ENCODE measurements at regions not wholly inside any gene's neighbourhood (a gene's known extent, or its start where the extent isn't known, plus 50 kb on each side); places are given as distances from the start of the nearest gene placed in this dataset.
"Not testable (repeated sequence)": the region's sequence is repeated elsewhere in the genome, so short reads cannot be mapped to it uniquely, and the experiment has no call there.

DNA sequence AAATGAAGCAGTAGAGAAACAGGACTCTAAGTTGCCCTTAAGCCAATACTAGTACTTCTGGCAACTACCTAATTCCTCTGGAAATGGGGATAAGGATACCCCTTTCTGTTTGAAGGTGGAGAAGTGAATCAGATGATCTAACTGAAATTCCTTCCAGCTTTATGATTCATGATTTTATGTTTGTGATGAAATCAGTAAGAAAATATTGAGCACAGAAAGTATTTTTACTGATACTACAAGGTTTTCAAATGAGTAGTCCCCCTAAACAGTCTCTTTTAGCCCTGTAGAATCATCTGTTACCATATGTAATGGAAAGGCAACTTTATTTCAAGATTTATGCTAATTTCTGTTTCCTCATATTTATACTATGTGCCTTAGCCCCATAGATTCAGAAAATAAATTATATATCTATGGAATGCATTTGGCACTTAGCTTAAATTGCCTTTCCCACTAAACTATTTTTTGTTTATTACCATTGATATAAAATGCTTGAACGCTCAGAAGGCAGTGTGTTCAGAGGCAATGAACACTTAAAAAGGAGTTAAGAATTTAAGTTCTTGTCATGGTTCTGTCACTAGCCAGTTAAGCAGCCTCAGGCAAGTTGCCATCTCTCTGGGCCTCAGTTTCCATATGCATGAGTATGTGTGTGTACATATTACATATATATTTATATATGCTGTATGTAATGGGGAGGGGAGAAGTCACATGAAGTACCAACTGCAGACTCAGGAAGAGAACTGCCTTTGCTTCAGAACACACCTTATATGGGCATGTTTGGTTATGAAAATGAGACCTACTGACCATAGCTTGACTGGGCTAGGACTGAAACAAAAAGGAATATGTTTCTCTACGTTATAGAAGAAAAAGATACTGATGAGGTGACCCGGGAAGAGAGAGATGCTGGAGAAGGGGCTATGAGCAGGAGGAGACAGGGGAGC, 97.7 kb downstream of the CDC42EP3 start:
- no peak for DNase-seq
- H3K9me3 ChIP-seq, result no peaks in the 10 kb centered on the region
- no peak overlapping the region for H3K27ac ChIP-seq
- H3K4me3 ChIP-seq, result no peak overlapping the region
- H3K4me1 ChIP-seq, result peaks cover 0 to 18% (median 7%) of the 10 kb centered on the region in 4 donors
- no peaks in the 10 kb centered on the region for H3K27me3 ChIP-seq
- H3K36me3 ChIP-seq, result no peaks in the 10 kb centered on the region
- WGBS, 2 donors (ENCODE audit: low coverage in 1 of 2), result 41 to 43% methylated on average over 3 of the region's 3 CpGs
- intact Hi-C loops (cut with DNase I; ENCODE audit: low total_unique reads) (no loop called here), in situ Hi-C loops (cut with MboI; ENCODE audit: low pct_ligation_motif_present in 1 of 4, low pct_unique_long_range_greater_than_20kb in 1 of 4, low sequenced_read_pairs in 3 of 4) (no loop called here)
- TF ChIP-seq EP300 (IDR thresholded peaks at IDR 0.05; ENCODE audit: low read depth) (no peak), POLR2A (IDR thresholded peaks at IDR 0.05) (no peak), POLR2AphosphoS5 (IDR thresholded peaks at IDR 0.05) (no peak)
- TF ChIP-seq, protein P1, sequence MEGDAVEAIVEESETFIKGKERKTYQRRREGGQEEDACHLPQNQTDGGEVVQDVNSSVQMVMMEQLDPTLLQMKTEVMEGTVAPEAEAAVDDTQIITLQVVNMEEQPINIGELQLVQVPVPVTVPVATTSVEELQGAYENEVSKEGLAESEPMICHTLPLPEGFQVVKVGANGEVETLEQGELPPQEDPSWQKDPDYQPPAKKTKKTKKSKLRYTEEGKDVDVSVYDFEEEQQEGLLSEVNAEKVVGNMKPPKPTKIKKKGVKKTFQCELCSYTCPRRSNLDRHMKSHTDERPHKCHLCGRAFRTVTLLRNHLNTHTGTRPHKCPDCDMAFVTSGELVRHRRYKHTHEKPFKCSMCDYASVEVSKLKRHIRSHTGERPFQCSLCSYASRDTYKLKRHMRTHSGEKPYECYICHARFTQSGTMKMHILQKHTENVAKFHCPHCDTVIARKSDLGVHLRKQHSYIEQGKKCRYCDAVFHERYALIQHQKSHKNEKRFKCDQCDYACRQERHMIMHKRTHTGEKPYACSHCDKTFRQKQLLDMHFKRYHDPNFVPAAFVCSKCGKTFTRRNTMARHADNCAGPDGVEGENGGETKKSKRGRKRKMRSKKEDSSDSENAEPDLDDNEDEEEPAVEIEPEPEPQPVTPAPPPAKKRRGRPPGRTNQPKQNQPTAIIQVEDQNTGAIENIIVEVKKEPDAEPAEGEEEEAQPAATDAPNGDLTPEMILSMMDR (IDR thresholded peaks at IDR 0.05), result no peak

DNA sequence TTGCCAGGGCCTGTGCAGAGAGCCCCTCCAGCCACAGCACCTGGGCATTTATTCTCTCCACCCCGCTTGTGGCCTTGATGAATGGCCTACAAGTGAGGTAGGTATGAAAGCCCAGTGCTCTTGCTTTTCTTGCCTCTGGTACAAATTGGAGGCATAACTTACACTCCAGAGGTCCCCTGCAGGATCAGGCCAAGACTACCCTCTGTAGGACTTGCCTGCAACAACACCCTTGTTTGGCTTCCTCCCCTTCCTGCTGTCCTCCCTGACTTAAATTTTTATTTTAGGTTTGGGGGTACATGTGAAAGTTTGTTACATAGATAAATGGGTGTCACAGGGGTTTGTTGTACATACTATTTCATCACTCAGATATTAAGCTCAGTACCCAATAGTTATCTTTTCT, 95.7 kb downstream of the CDC42EP3 start:
- DNase-seq, result no peak
- H3K4me1 ChIP-seq, result peaks cover 0 to 8% (median 4%) of the 10 kb centered on the region in 4 donors
- H3K36me3 ChIP-seq, result no peaks in the 10 kb centered on the region
- intact Hi-C loops (cut with DNase I; ENCODE audit: low total_unique reads), result no loop called here
- H3K4me3 ChIP-seq, result no peak overlapping the region
- H3K27ac ChIP-seq, result no peak overlapping the region
- H3K9me3 ChIP-seq, result no peaks in the 10 kb centered on the region
- TF ChIP-seq POLR2A (IDR thresholded peaks at IDR 0.05) (no peak), EP300 (IDR thresholded peaks at IDR 0.05; ENCODE audit: low read depth) (no peak), POLR2AphosphoS5 (IDR thresholded peaks at IDR 0.05) (no peak)
- TF ChIP-seq, protein P1 (IDR thresholded peaks at IDR 0.05), result no peak
- H3K27me3 ChIP-seq, result no peaks in the 10 kb centered on the region
- in situ Hi-C loops (cut with MboI; ENCODE audit: low pct_ligation_motif_present in 1 of 4, low pct_unique_long_range_greater_than_20kb in 1 of 4, low sequenced_read_pairs in 3 of 4), result no loop called here
- 89 to 100% methylated on average over 1 of the region's 1 CpG for WGBS, 2 donors (ENCODE audit: low coverage in 1 of 2)

DNA sequence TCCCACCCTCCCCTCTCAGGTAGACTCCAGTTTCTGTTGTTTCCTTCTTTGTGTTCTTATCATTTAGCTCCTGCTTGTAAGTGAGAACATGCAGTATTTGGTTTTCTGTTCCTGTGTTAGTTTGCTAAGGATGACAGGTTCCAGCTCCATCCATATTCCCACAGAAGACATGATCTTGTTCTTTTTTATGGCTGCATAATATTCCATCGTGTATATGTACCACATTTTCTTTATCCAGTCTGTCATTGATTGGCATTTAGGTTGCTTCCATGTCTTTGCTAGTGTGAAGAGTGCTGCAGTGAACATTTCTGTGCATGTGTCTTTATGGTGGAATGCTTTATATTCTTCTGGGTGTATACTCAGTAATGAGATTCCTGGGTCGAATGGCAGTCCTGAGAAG, 95.2 kb downstream of the CDC42EP3 start:
- H3K4me1 ChIP-seq; DNase-seq; in situ Hi-C loops (cut with MboI; ENCODE audit: low pct_ligation_motif_present in 1 of 4, low pct_unique_long_range_greater_than_20kb in 1 of 4, low sequenced_read_pairs in 3 of 4); H3K4me3 ChIP-seq; intact Hi-C loops (cut with DNase I; ENCODE audit: low total_unique reads); H3K36me3 ChIP-seq; H3K9me3 ChIP-seq; H3K27ac ChIP-seq; H3K27me3 ChIP-seq: not testable (repeated sequence)
- 89 to 100% methylated on average over 1 to 2 of the region's 2 CpGs for WGBS, 2 donors (ENCODE audit: low coverage in 1 of 2)

DNA sequence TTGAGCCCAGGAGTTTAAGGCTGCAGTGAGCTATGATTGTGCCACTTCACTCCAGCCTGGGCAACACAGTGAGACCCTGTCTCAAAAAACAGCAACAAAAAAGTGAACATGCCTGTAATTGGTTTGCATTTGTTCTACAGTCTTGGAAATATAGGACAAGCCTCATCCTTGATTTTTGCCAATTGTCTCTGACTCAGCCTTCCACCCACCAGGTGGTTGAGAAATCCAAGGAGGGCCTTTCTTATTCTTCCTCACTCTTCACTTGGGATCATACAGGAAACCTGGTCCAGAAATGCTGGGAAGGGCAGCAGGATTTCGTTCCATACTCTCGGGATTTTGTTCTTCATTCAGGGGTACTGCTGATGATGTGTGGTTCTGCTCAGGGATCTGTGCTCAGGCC, 94.6 kb downstream of the CDC42EP3 start:
- H3K36me3 ChIP-seq, result no peaks in the 10 kb centered on the region
- H3K4me1 ChIP-seq, result peaks cover 0 to 8% (median 0%) of the 10 kb centered on the region in 4 donors
- H3K9me3 ChIP-seq, result no peaks in the 10 kb centered on the region
- no peaks in the 10 kb centered on the region for H3K27me3 ChIP-seq
- intact Hi-C loops (cut with DNase I; ENCODE audit: low total_unique reads), result no loop called here
- in situ Hi-C loops (cut with MboI; ENCODE audit: low pct_ligation_motif_present in 1 of 4, low pct_unique_long_range_greater_than_20kb in 1 of 4, low sequenced_read_pairs in 3 of 4), result no loop called here
- H3K4me3 ChIP-seq, result no peak overlapping the region
- no peak overlapping the region for H3K27ac ChIP-seq
- WGBS, 2 donors (ENCODE audit: low coverage in 1 of 2), result 97 to 100% methylated on average over 1 to 2 of the region's 2 CpGs
- no peak for DNase-seq
- TF ChIP-seq POLR2A (IDR thresholded peaks at IDR 0.05), result no peak
- TF ChIP-seq, protein P1 (IDR thresholded peaks at IDR 0.05), result no peak
- TF ChIP-seq EP300 (IDR thresholded peaks at IDR 0.05; ENCODE audit: low read depth), result no peak
- TF ChIP-seq POLR2AphosphoS5 (IDR thresholded peaks at IDR 0.05), result no peak

Measured in transverse colon (tissue), 4 donors.